Lower leg skin (tissue), 4 donors: ENCODE measurements at regions not wholly inside any gene's neighbourhood (a gene's known extent, or its start where the extent isn't known, plus 50 kb on each side); places are given as distances from the start of the nearest gene placed in this dataset.
"Not testable (repeated sequence)": the region's sequence is repeated elsewhere in the genome, so short reads cannot be mapped to it uniquely, and the experiment has no call there.

Source experiments
- DNase-seq, 2 donors: peaks; one replicate each; pipeline ENCODE4 v3.0.0-alpha.2; 2019; ENCODE audit warnings: low spot score in 2 of 2
- H3K4me3 ChIP-seq: fragments of 200-600 bp; sonication (generic); 2 replicates; pipeline ENCODE4 v1.5.1; 2017; ENCODE audit warnings: mild to moderate bottlenecking, low read depth; ENCODE audit not compliant: poor library complexity, severe bottlenecking
- CTCF ChIP-seq, 3 donors: fragments of 450-650 bp; IDR thresholded peaks; one replicate each; pipeline ENCODE4 v1.5.1; 2016; ENCODE audit warnings: antibody characterized with exemption in 3 of 3, mild to moderate bottlenecking in 3 of 3, moderate library complexity in 2 of 3
- POLR2A ChIP-seq, 2 donors: fragments of 450-650 bp; IDR thresholded peaks; one replicate each; pipeline ENCODE4 v1.6.1; 2016 to 2017; ENCODE audit warnings: antibody characterized with exemption in 2 of 2, mild to moderate bottlenecking in 1 of 2, moderate library complexity in 1 of 2
- WGBS, 2 donors: methylation state at CpG; one replicate each; pipeline ENCODE4 v1.1.5; 2018; 5-methylcytosine and 5-hydroxymethylcytosine counted together
- intact Hi-C: fragments of 100-400 bp; cut with DNase I; formaldehyde crosslinking; loops from one replicate; pipeline ENCODE4 v1.15.0; 2023; ENCODE audit warnings: low total_unique reads

DNA sequence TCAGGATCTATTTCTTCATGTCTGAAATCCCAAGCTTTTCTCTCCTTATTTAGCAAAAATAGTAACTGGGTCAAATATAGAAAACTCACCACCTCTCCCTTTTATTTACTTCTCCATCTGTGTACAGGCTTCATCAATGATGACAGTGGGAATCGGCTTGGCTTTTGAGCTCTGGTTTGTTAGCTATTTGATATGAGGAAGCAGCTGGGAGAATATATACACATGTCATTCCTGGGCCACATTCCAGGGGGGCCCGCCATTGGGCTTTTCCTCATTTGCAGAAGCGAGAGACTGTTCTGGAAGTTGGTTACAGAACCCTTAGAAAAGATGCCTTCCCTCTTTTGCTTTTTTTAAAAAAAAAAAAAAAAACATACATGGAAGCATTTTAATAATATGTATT lies 107.4 kb upstream of the F9 start:
- peak in 1 of 2 donors; percentile 13 for DNase-seq
- WGBS, 2 donors: 35 to 36% methylated on average over 3 of the region's 3 CpGs
- H3K4me3 ChIP-seq: no peak overlapping the region
- intact Hi-C loops: no loop called here
- no peak for TF ChIP-seq CTCF (IDR thresholded peaks at IDR 0.05)
- no peak for TF ChIP-seq POLR2A (IDR thresholded peaks at IDR 0.05)

DNA sequence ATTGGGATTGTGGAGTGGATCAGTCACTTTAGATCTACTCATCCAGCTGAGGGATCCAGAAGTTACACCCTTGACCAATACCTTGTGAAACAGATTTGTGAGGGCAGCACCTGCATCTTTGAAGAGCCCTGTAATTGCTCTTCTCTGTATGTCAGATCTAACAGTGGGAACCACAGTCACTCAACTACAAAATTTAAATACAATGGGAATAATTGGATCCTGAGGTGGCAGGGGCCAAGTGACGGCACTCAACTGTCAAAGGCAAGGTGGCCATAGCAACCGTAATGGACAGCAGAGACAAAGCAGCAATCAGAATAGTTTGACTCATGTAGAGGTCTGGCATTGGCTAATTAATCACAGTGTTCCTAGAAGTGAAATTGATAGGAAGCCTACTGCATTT lies 132.3 kb upstream of the F9 start:
- 92 to 100% methylated on average over 2 of the region's 2 CpGs for WGBS, 2 donors
- intact Hi-C loops: not testable (repeated sequence)

DNA sequence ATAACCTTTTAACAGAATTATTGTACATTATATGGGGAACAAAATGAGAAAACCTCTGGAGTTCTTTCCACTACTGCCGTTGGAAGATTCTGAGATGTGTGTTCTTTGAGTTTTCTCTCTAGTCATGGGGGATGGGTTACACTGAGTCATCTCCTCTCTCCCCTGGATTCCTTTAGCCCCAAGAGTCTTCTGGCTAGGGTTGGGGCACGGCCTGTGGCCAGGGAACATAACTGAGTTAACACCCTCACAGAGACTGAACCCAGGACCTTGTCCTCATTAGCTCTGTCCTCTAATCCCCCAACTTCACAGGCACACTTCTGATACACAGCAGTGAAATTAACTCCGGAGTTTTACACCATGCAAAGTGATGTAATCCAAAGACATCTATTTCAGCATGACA lies 142.3 kb upstream of the F9 start:
- WGBS, 2 donors: 61 to 70% methylated on average over 3 of the region's 3 CpGs
- no peak for DNase-seq
- H3K4me3 ChIP-seq: no peak overlapping the region
- intact Hi-C loops: no loop called here
- TF ChIP-seq POLR2A (IDR thresholded peaks at IDR 0.05): no peak

More for the DNA sequence above, 132.3 kb upstream of the F9 start:
- not testable (repeated sequence) for H3K4me3 ChIP-seq, DNase-seq

DNA sequence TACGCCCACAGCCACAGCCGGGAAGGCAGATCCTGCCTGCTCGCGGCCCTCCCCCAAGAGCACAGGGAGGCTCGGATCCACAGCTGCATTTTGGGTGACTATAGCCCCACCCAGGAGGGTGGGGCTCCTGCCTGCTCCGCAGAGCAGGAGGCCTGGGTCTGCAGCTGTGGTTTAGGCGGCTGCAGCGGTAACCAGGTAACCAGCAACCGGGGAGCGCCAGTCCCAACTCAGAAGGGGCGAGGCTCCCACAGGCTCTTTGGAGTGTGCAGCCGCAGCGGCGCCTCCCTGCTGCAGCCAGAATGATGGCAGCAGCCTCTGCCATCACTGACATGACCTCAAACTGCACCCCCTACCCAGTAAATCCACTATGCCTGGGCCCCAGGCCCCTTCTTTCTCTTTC lies 148.0 kb upstream of the F9 start:
- intact Hi-C loops: no loop called here
- DNase-seq: no peak
- H3K4me3 ChIP-seq: no peak overlapping the region
- 80 to 93% methylated on average over 8 to 14 of the region's 14 CpGs for WGBS, 2 donors
- no peak for TF ChIP-seq POLR2A (IDR thresholded peaks at IDR 0.05)
- no peak for TF ChIP-seq CTCF (IDR thresholded peaks at IDR 0.05)

GRCh38 chrX:139376547-139376946 lies 154.0 kb upstream of the F9 start:
- DNase-seq, H3K4me3 ChIP-seq, intact Hi-C loops: not testable (repeated sequence)
- WGBS, 2 donors: 80 to 86% methylated on average over 3 of the region's 3 CpGs

DNA sequence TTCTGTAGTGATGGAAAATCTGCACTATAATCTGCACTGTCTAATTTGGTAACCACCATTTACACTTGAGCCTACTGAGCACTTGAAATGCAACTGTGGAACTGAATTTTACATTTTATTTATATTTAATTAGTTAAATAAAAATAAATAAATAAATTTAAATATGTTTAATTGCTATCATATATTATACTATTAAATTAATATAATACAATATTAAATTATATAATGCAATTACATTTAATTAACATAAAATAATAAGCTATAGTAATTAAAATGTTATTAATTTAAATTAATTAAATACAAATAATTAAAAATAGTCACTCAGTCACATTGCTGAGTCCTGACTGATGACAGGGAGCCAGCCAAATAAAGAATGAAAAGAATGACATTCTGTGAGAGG lies 170.2 kb upstream of the F9 start:
- H3K4me3 ChIP-seq: no peak overlapping the region
- no peak for TF ChIP-seq CTCF (IDR thresholded peaks at IDR 0.05)
- no peak for TF ChIP-seq POLR2A (IDR thresholded peaks at IDR 0.05)
- intact Hi-C loops: no loop called here
- no peak for DNase-seq

- DNase-seq, H3K4me3 ChIP-seq, intact Hi-C loops: not testable (repeated sequence)
- WGBS, 2 donors: 25 to 48% methylated on average over 2 to 4 of the region's 4 CpGs
Observed at GRCh38 chrX:139342594-139342991, 187.9 kb upstream of the F9 start.

DNA sequence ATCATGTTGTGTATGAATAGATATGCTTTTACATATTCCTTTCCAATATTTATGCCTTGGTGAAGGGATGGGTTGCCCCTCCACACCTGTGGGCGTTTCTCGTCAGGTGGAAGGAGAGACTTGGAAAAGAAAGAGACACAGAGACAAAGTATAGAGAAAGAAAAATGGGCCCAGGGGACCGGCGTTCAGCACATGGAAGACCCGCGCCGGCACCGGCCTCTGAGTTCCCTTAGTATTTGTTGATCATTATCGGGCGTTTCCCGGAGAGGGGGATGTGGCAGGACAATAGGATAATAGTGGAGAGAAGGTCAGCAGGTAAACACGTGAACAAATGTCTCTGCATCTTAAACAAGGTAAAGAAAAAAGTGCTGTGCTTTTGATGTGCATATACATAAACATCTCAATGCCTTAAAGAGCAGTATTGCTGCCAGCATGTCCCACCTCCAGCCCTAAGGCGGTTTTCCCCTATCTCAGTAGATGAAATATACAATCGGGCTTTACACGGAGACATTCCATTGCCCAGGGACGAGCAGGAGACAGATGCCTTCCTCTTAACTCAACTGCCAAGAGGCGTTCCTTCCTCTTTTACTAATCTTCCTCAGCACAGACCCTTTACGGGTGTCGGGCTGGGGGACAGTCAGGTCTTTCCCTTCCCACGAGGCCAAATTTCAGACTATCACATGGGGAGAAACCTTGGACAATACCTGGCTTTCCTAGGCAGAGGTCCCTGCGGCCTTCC lies 188.5 kb upstream of the F9 start:
- DNase-seq, H3K4me3 ChIP-seq, intact Hi-C loops: not testable (repeated sequence)
- 10 to 26% methylated on average over 17 to 20 of the region's 21 CpGs for WGBS, 2 donors
